GM12878 (cell line): ENCODE measurements at regions not wholly inside any gene's neighbourhood (a gene's known extent, or its start where the extent isn't known, plus 50 kb on each side); places are given as distances from the start of the nearest gene placed in this dataset.
A peak's percentile ranks its signal among the peaks of the same experiment; 100 is the strongest.

Source experiments
- ATAC-seq: fragments of 200-7000 bp; cut with Tn5 transposase; 3 replicates; pipeline ENCODE4 v1.9.1; 2020; ENCODE audit warnings: mild to moderate bottlenecking, moderate library complexity
- BruUV-seq: library from RNA; stranded (reverse); fragments of 400-500 nt; replicated peaks from 2 replicates; lab custom pipeline; 2021; lab: Mats Ljungman, UMichigan
- CTCF ChIA-PET: fragments of 300-600 bp; sonication (Branson Sonifier 250); formaldehyde crosslinking; extraction: SDS; loops from one replicate; lab custom pipeline; 2021; ENCODE audit warnings: inconsistent platforms; lab: Yijun Ruan, JAX
- POLR2A ChIA-PET: fragments of 350-600 bp; formaldehyde crosslinking; extraction: SDS; loops from one replicate; lab custom pipeline; 2021; ENCODE audit warnings: inconsistent platforms; lab: Charles Lee
- RAD21 ChIA-PET: fragments of 300-600 bp; sonication (Branson Sonifier 250); formaldehyde crosslinking; loops from one replicate; lab custom pipeline; 2023; ENCODE audit warnings: antibody characterized with exemption; ENCODE audit not compliant: unreplicated experiment; lab: Charles Lee
- SMC1A ChIA-PET: fragments of 300-600 bp; sonication (Branson Sonifier 250); formaldehyde crosslinking; loops from one replicate; lab custom pipeline; 2023; ENCODE audit not compliant: unreplicated experiment, uncharacterized antibody; lab: Charles Lee
- DNase-seq: peaks from one replicate; pipeline ENCODE4 v3.0.0-alpha.2; 2011; ENCODE audit warnings: low read depth, low spot score
- FAIRE-seq: peaks from 3 replicates; lab custom pipeline; 2011; peaks lifted over from hg19 to GRCh38; lab: Jason Lieb, UNC
- H2AFZ ChIP-seq: 2 replicates; pipeline ENCODE4 v1.6.0; 2011; ENCODE audit warnings: low read depth, low read length, control low read depth; ENCODE audit not compliant: control insufficient read depth
- H3K27ac ChIP-seq: 2 replicates; pipeline ENCODE4 v1.5.1; 2011; ENCODE audit warnings: control low read depth; ENCODE audit not compliant: control insufficient read depth, insufficient read depth
- H3K27me3 ChIP-seq, 2 experiments: replicated peaks in 1 of 2; 2 replicates each; pipeline versions ENCODE4 v1.6.0 to v1.6.1; 2011; ENCODE audit warnings: low read length in 1 of 2; ENCODE audit not compliant: control insufficient read depth in 2 of 2, insufficient read depth in 2 of 2
- H3K36me3 ChIP-seq, 2 experiments: 2 replicates each; pipeline ENCODE4 v1.5.1; 2011; ENCODE audit warnings: low read length in 1 of 2; ENCODE audit not compliant: control insufficient read depth in 2 of 2, insufficient read depth in 2 of 2
- H3K4me1 ChIP-seq: 2 replicates; pipeline ENCODE4 v1.6.1; 2011; ENCODE audit warnings: mild to moderate bottlenecking, low read length, moderate library complexity, mixed read lengths; ENCODE audit not compliant: control insufficient read depth, insufficient read depth
- H3K4me2 ChIP-seq: 2 replicates; pipeline ENCODE4 v1.6.0; 2011; ENCODE audit warnings: control low read depth; ENCODE audit not compliant: control insufficient read depth, insufficient read depth
- H3K4me3 ChIP-seq: fragments of 200-600 bp; sonication (generic); 2 replicates; pipeline ENCODE4 v1.5.1; 2016
- H3K79me2 ChIP-seq: 2 replicates; pipeline ENCODE4 v1.6.0; 2011; ENCODE audit warnings: low read length; ENCODE audit not compliant: control insufficient read depth, insufficient read depth
- H3K9ac ChIP-seq: 2 replicates; pipeline ENCODE4 v1.8.0; 2011; ENCODE audit warnings: low read length, control low read depth, mixed read lengths; ENCODE audit not compliant: control insufficient read depth, insufficient read depth
- H3K9me3 ChIP-seq: replicated peaks from 3 replicates; pipeline ENCODE4 v1.5.1; 2011; ENCODE audit warnings: mild to moderate bottlenecking, low read length; ENCODE audit not compliant: control insufficient read depth, insufficient read depth
- H4K20me1 ChIP-seq: 2 replicates; pipeline ENCODE4 v1.6.0; 2011; ENCODE audit not compliant: control insufficient read depth, insufficient read depth
- ASH2L ChIP-seq: fragments of 300-600, 200-600 bp; sonication (generic); IDR thresholded peaks from 2 replicates; pipeline ENCODE4 v1.6.1; 2017; ENCODE audit warnings: low read depth, mild to moderate bottlenecking, borderline replicate concordance
- CBX3 ChIP-seq: fragments of 200-600 bp; sonication (generic); IDR thresholded peaks from 2 replicates; pipeline ENCODE4 v1.6.1; 2016; ENCODE audit warnings: low read depth, borderline replicate concordance
- ESRRA ChIP-seq: IDR thresholded peaks from 2 replicates; pipeline ENCODE4 v1.6.1; 2012; ENCODE audit warnings: mild to moderate bottlenecking, low read length, improper control_type of control experiment
- NRF1 ChIP-seq: conservative IDR thresholded peaks from 2 replicates; pipeline ENCODE4 v1.6.1; 2011; ENCODE audit warnings: mild to moderate bottlenecking, low read depth, low read length, improper control_type of control experiment
- PAX5 ChIP-seq: IDR thresholded peaks from 2 replicates; pipeline ENCODE4 v1.6.1; 2011; ENCODE audit warnings: low read depth, low read length, borderline replicate concordance
- RBBP5 ChIP-seq: fragments of 200-600 bp; sonication (generic); conservative IDR thresholded peaks from 2 replicates; pipeline ENCODE4 v1.6.1; 2016
- SPI1 ChIP-seq: IDR thresholded peaks from 2 replicates; pipeline ENCODE4 v1.6.1; 2011; ENCODE audit warnings: low read depth, mild to moderate bottlenecking, low read length, moderate library complexity, borderline replicate concordance; ENCODE audit not compliant: insufficient read depth
- TCF12 ChIP-seq: IDR thresholded peaks from 2 replicates; pipeline ENCODE4 v1.6.1; 2011; ENCODE audit warnings: low read depth, mild to moderate bottlenecking, low read length
- YY1 ChIP-seq: IDR thresholded peaks from 2 replicates; pipeline ENCODE4 v1.6.1; 2011; ENCODE audit warnings: low read depth, mild to moderate bottlenecking, low read length
- ZBTB40 ChIP-seq: fragments of 450-650 bp; IDR thresholded peaks from 2 replicates; pipeline ENCODE4 v1.6.1; 2016; ENCODE audit warnings: mild to moderate bottlenecking, moderate library complexity, borderline replicate concordance
- ZNF274 ChIP-seq: IDR thresholded peaks from one replicate; pipeline ENCODE4 v1.8.0; 2011; ENCODE audit not compliant: insufficient read length, insufficient read depth
- ZNF622 ChIP-seq: fragments of 450-650 bp; IDR thresholded peaks from 2 replicates; pipeline ENCODE4 v1.6.1; 2017; ENCODE audit warnings: mild to moderate bottlenecking, inconsistent platforms
- ZNF687 ChIP-seq: fragments of 450-650 bp; IDR thresholded peaks from 2 replicates; pipeline ENCODE4 v1.6.1; 2017; ENCODE audit warnings: mild to moderate bottlenecking, moderate library complexity
- WGBS: methylation state at CpG from one replicate; pipeline ENCODE4 v1.1.6; 2016; ENCODE audit warnings: low lambda C conversion rate; ENCODE audit not compliant: insufficient replicate concordance, insufficient coverage; ENCODE audit errors: missing lambda C conversion rate; 5-methylcytosine and 5-hydroxymethylcytosine counted together
- in situ Hi-C: fragments of 300-500 bp; cut with MboI; formaldehyde crosslinking; loops from 9 replicates; pipeline ENCODE4 v1.14.3; 2018; ENCODE audit warnings: mixed read lengths
- intact Hi-C: fragments of 100-400 bp; cut with micrococcal nuclease; formaldehyde crosslinking; loops from one replicate; pipeline ENCODE4 v1.14.2; 2022; ENCODE audit not compliant: unreplicated experiment

- peak overlapping the region; percentile 30 for H3K9ac ChIP-seq
- peak overlapping the region; percentile 69 for H2AFZ ChIP-seq
- peaks cover 39% of the 10 kb centered on the region for H3K4me1 ChIP-seq
- CTCF ChIA-PET = interaction anchor here (0.6 to 2.8 kb wide), 14 partner anchors 11 to 288 kb away, joined by 3 to 10 read pairs (median 5); no protein-coding TSS in a partner anchor
- peak overlapping the region; percentile 27 for H3K4me3 ChIP-seq
- DNase-seq = peak; percentile 86
- TSS peak; percentile 89 for BruUV-seq
- H3K9me3 ChIP-seq = no peaks in the 10 kb centered on the region
- 1% methylated on average over 11 of the region's 11 CpGs for WGBS
- H4K20me1 ChIP-seq = no peaks in the 10 kb centered on the region
- H3K79me2 ChIP-seq = no peaks in the 10 kb centered on the region; the same call in 1 of the 2 replicates
- POLR2A ChIA-PET = interaction anchor here (0.6 to 3.1 kb wide), 17 partner anchors 9 to 179 kb away, joined by 3 to 16 read pairs (median 5); no protein-coding TSS in a partner anchor
- intact Hi-C loops = loop anchor here (2.0 to 5.0 kb wide), 4 partner anchors 35 to 288 kb away; no protein-coding TSS in a partner anchor
- in situ Hi-C loops = loop anchor here (5.0 kb wide), 1 partner anchor 290 kb away; no protein-coding TSS in a partner anchor
- SMC1A ChIA-PET = interaction anchor here (0.7 to 13.3 kb wide), 40 partner anchors 10 to 288 kb away, joined by 3 to 133 read pairs (median 9); no protein-coding TSS in a partner anchor
- H3K36me3 ChIP-seq = no peaks in the 10 kb centered on the region
- H3K4me2 ChIP-seq = peak overlapping the region; percentile 77
- ATAC-seq = peak; percentile 77
- RAD21 ChIA-PET = interaction anchor here (0.7 to 4.9 kb wide), 38 partner anchors 15 to 289 kb away, joined by 3 to 27 read pairs (median 5); no protein-coding TSS in a partner anchor
- H3K27ac ChIP-seq = peak overlapping the region; percentile 82
- peak; percentile 75 for FAIRE-seq
- H3K27me3 ChIP-seq = no peaks in the 10 kb centered on the region
- TF ChIP-seq ESRRA = no peak
- no peak for TF ChIP-seq PAX5
- TF ChIP-seq ZNF274 = no peak
- no peak for TF ChIP-seq CBX3
- no peak for TF ChIP-seq ZNF622
- no peak for TF ChIP-seq ASH2L
- TF ChIP-seq ZNF687 = peak; percentile 83
- peak; percentile 46; the same call in 1 of the 2 replicates for TF ChIP-seq SPI1
- TF ChIP-seq TCF12 = no peak
- no peak for TF ChIP-seq NRF1
- TF ChIP-seq YY1 = no peak
- no peak for TF ChIP-seq RBBP5
- no peak for TF ChIP-seq ZBTB40
Observed at GRCh38 chr20:53866794-53867740, 203.3 kb downstream of the BCAS1 start.
